ENCODE measurements at regions not wholly inside any gene's neighbourhood (a gene's known extent, or its start where the extent isn't known, plus 50 kb on each side); places are given as distances from the start of the nearest gene placed in this dataset.

DNA sequence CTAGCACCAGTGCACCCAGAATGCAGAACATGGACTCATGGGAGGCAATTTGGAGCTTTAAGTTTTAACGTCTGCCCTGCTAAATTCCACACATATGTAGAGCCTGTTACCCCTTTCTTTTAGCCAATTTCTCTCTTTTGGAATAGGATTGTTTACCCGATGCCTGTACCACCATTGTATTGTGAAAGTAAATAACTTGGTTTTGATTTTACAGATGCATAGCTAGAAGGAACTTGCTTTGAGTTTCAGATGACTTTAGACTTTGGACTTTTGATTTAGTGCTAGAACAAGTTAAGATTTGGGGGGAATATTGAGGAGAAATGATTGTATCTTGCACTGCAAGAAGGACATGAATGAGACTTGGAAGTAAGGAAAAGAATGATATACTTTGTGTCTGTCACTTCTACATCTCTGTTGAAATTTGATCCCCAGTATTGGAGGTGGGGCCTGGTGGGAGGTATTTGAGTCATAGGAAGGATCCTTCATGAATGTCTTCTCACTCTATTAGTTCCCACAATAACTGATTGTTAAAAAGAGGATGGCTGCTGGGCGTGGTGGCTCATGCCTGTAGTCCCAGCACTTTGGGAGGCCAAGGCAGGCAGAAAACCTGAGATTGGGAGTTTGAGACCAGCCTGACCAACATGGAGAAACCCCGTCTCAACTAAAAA, 794.8 kb upstream of the LCORL start:
- Mint-ChIP-seq H3K9me3 (peaks cover 0 to 16% (median 7%) of the 10 kb centered on the region in 8 donors), H3K4me1 (no peaks in the 10 kb centered on the region), H3K27me3 (no peaks in the 10 kb centered on the region), H3K27ac (no peak overlapping the region), H3K4me3 (no peak overlapping the region), H3K36me3 (no peaks in the 10 kb centered on the region)
- Histone ChIP-seq H3K27ac (ENCODE audit: low read depth, low read length) (no peak overlapping the region), H3K4me1 (ENCODE audit: insufficient read depth, low read length) (no peaks in the 10 kb centered on the region), H3K4me3 (ENCODE audit: low read length in 2 of 2) (no peak overlapping the region), H3K36me3 (ENCODE audit: insufficient read depth, low read length) (no peaks in the 10 kb centered on the region), H3K9me3 (ENCODE audit: control insufficient read depth in 1 of 2, low read length in 2 of 2) (no peaks in the 10 kb centered on the region), H3K27me3 (ENCODE audit: insufficient read depth, low read length) (no peaks in the 10 kb centered on the region)
- ChIA-PET CTCF (ENCODE audit: partially characterized antibody) (no interaction called here), POLR2A (ENCODE audit: partially characterized antibody) (no interaction called here)
- no peak for DNase-seq
- intact Hi-C loops (cut with micrococcal nuclease), result no loop called here

GRCh38 chr4:18815779-18816173, 794.2 kb upstream of the LCORL start:
- H3K4me1 Mint-ChIP-seq, result no peaks in the 10 kb centered on the region
- ChIA-PET POLR2A (ENCODE audit: partially characterized antibody) (no interaction called here), CTCF (ENCODE audit: partially characterized antibody) (no interaction called here)
- no peaks in the 10 kb centered on the region for H3K36me3 Mint-ChIP-seq
- Histone ChIP-seq H3K27ac (ENCODE audit: low read depth, low read length) (no peak overlapping the region), H3K36me3 (ENCODE audit: insufficient read depth, low read length) (no peaks in the 10 kb centered on the region), H3K9me3 (ENCODE audit: control insufficient read depth in 1 of 2, low read length in 2 of 2) (no peaks in the 10 kb centered on the region), H3K4me1 (ENCODE audit: insufficient read depth, low read length) (no peaks in the 10 kb centered on the region), H3K4me3 (ENCODE audit: low read length in 2 of 2) (no peak overlapping the region), H3K27me3 (ENCODE audit: insufficient read depth, low read length) (no peaks in the 10 kb centered on the region)
- no peak for DNase-seq
- no peaks in the 10 kb centered on the region for H3K27me3 Mint-ChIP-seq
- intact Hi-C loops (cut with micrococcal nuclease), result no loop called here
- H3K27ac Mint-ChIP-seq, result no peak overlapping the region
- H3K9me3 Mint-ChIP-seq, result peaks cover 0 to 12% (median 7%) of the 10 kb centered on the region in 8 donors
- no peak overlapping the region for H3K4me3 Mint-ChIP-seq

GRCh38 chr4:18815081-18815778, 793.7 kb upstream of the LCORL start:
- no peak for DNase-seq
- intact Hi-C loops (cut with micrococcal nuclease), result no loop called here
- CTCF ChIA-PET (ENCODE audit: partially characterized antibody), result no interaction called here
- Histone ChIP-seq H3K36me3 (ENCODE audit: insufficient read depth, low read length) (no peaks in the 10 kb centered on the region), H3K4me3 (ENCODE audit: low read length in 2 of 2) (no peak overlapping the region), H3K27me3 (ENCODE audit: insufficient read depth, low read length) (no peaks in the 10 kb centered on the region), H3K4me1 (ENCODE audit: insufficient read depth, low read length) (no peaks in the 10 kb centered on the region), H3K27ac (ENCODE audit: low read depth, low read length) (no peak overlapping the region), H3K9me3 (ENCODE audit: control insufficient read depth in 1 of 2, low read length in 2 of 2) (no peaks in the 10 kb centered on the region)
- Mint-ChIP-seq H3K36me3 (no peaks in the 10 kb centered on the region), H3K27ac (no peak overlapping the region), H3K27me3 (no peaks in the 10 kb centered on the region), H3K4me3 (no peak overlapping the region), H3K9me3 (peaks cover 0 to 12% (median 6%) of the 10 kb centered on the region in 8 donors), H3K4me1 (no peaks in the 10 kb centered on the region)
- POLR2A ChIA-PET (ENCODE audit: partially characterized antibody), result no interaction called here

DNA sequence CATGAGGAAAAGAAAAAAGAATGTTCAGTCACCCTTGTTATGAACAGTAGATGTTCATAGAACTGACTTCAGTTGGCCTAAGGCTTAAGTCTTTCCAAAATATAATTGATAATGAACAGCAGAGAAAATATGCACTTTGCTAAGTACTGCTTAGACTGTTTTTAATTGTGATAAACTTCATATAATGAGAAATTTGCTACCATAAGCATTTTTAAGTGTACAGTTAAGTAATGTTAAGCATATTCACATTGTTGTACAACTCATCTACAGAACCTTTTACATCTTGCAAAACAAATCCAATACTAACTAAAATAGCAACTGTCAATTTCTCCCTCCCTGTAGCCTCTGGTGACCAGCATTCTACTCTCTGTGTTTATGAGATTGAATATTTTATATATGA, 792.2 kb upstream of the LCORL start:
- Mint-ChIP-seq H3K4me1 (no peaks in the 10 kb centered on the region), H3K36me3 (no peaks in the 10 kb centered on the region), H3K9me3 (peaks cover 0 to 12% (median 6%) of the 10 kb centered on the region in 8 donors), H3K27ac (no peak overlapping the region), H3K4me3 (no peak overlapping the region), H3K27me3 (no peaks in the 10 kb centered on the region)
- Histone ChIP-seq H3K4me3 (ENCODE audit: low read length in 2 of 2) (no peak overlapping the region), H3K36me3 (ENCODE audit: insufficient read depth, low read length) (no peaks in the 10 kb centered on the region), H3K27ac (ENCODE audit: low read depth, low read length) (no peak overlapping the region), H3K4me1 (ENCODE audit: insufficient read depth, low read length) (no peaks in the 10 kb centered on the region), H3K27me3 (ENCODE audit: insufficient read depth, low read length) (no peaks in the 10 kb centered on the region), H3K9me3 (ENCODE audit: control insufficient read depth in 1 of 2, low read length in 2 of 2) (no peaks in the 10 kb centered on the region)
- ChIA-PET POLR2A (ENCODE audit: partially characterized antibody) (no interaction called here), CTCF (ENCODE audit: partially characterized antibody) (no interaction called here)
- intact Hi-C loops (cut with micrococcal nuclease), result no loop called here
- no peak for DNase-seq

- Histone ChIP-seq H3K36me3 (ENCODE audit: insufficient read depth, low read length) (no peaks in the 10 kb centered on the region), H3K9me3 (ENCODE audit: control insufficient read depth in 1 of 2, low read length in 2 of 2) (no peaks in the 10 kb centered on the region), H3K4me3 (ENCODE audit: low read length in 2 of 2) (no peak overlapping the region), H3K4me1 (ENCODE audit: insufficient read depth, low read length) (no peaks in the 10 kb centered on the region), H3K27ac (ENCODE audit: low read depth, low read length) (no peak overlapping the region), H3K27me3 (ENCODE audit: insufficient read depth, low read length) (no peaks in the 10 kb centered on the region)
- ChIA-PET POLR2A (ENCODE audit: partially characterized antibody) (no interaction called here), CTCF (ENCODE audit: partially characterized antibody) (no interaction called here)
- no peaks in the 10 kb centered on the region for H3K36me3 Mint-ChIP-seq
- peak overlapping the region in 1 of 8 donors; percentile 5 for H3K4me3 Mint-ChIP-seq
- intact Hi-C loops (cut with micrococcal nuclease), result no loop called here
- H3K27me3 Mint-ChIP-seq, result no peaks in the 10 kb centered on the region
- H3K4me1 Mint-ChIP-seq, result no peaks in the 10 kb centered on the region
- no peak for DNase-seq
- H3K9me3 Mint-ChIP-seq, result peaks cover 0 to 12% (median 6%) of the 10 kb centered on the region in 8 donors
- no peak overlapping the region for H3K27ac Mint-ChIP-seq
Observed at GRCh38 chr4:18813055-18813454, 791.5 kb upstream of the LCORL start.

- ChIA-PET CTCF (ENCODE audit: partially characterized antibody) (no interaction called here), POLR2A (ENCODE audit: partially characterized antibody) (no interaction called here)
- H3K36me3 ChIP-seq (ENCODE audit: insufficient read depth, low read length), result no peaks in the 10 kb centered on the region
- H3K36me3 Mint-ChIP-seq, result no peaks in the 10 kb centered on the region
- no peaks in the 10 kb centered on the region for H3K27me3 ChIP-seq (ENCODE audit: insufficient read depth, low read length)
- H3K9me3 ChIP-seq (ENCODE audit: control insufficient read depth in 1 of 2, low read length in 2 of 2), result no peaks in the 10 kb centered on the region
- H3K27ac ChIP-seq (ENCODE audit: low read depth, low read length), result no peak overlapping the region
- no peaks in the 10 kb centered on the region for H3K4me1 Mint-ChIP-seq
- DNase-seq, result no peak
- no peaks in the 10 kb centered on the region for H3K27me3 Mint-ChIP-seq
- peaks cover 0 to 10% (median 2%) of the 10 kb centered on the region in 8 donors for H3K9me3 Mint-ChIP-seq
- H3K4me1 ChIP-seq (ENCODE audit: insufficient read depth, low read length), result no peaks in the 10 kb centered on the region
- H3K27ac Mint-ChIP-seq, result no peak overlapping the region
- intact Hi-C loops (cut with micrococcal nuclease), result no loop called here
- H3K4me3 Mint-ChIP-seq, result no peak overlapping the region
- H3K4me3 ChIP-seq (ENCODE audit: low read length in 2 of 2), result no peak overlapping the region
Observed at GRCh38 chr4:18803781-18804180, 782.2 kb upstream of the LCORL start.

GRCh38 chr4:18798123-18798522, 776.6 kb upstream of the LCORL start:
- peaks cover 0 to 2% (median 0%) of the 10 kb centered on the region in 8 donors for H3K9me3 Mint-ChIP-seq
- H3K36me3 Mint-ChIP-seq, result no peaks in the 10 kb centered on the region
- no peak overlapping the region for H3K27ac Mint-ChIP-seq
- Histone ChIP-seq H3K36me3 (ENCODE audit: insufficient read depth, low read length) (no peaks in the 10 kb centered on the region), H3K27me3 (ENCODE audit: insufficient read depth, low read length) (no peaks in the 10 kb centered on the region), H3K4me1 (ENCODE audit: insufficient read depth, low read length) (no peaks in the 10 kb centered on the region), H3K4me3 (ENCODE audit: low read length in 2 of 2) (no peak overlapping the region), H3K27ac (ENCODE audit: low read depth, low read length) (no peak overlapping the region), H3K9me3 (ENCODE audit: control insufficient read depth in 1 of 2, low read length in 2 of 2) (no peaks in the 10 kb centered on the region)
- intact Hi-C loops (cut with micrococcal nuclease), result no loop called here
- POLR2A ChIA-PET (ENCODE audit: partially characterized antibody), result no interaction called here
- CTCF ChIA-PET (ENCODE audit: partially characterized antibody), result interaction anchor here (0.8 kb wide), 1 partner anchor 13 kb away, joined by 3 read pairs; no protein-coding TSS in a partner anchor
- H3K4me1 Mint-ChIP-seq, result no peaks in the 10 kb centered on the region
- no peak overlapping the region for H3K4me3 Mint-ChIP-seq
- DNase-seq, result no peak
- no peaks in the 10 kb centered on the region for H3K27me3 Mint-ChIP-seq

All from CD4-positive, alpha-beta memory T cell (primary cell).